Astrocyte (in vitro differentiated cells and primary cell): ENCODE measurements at regions not wholly inside any gene's neighbourhood (a gene's known extent, or its start where the extent isn't known, plus 50 kb on each side); places are given as distances from the start of the nearest gene placed in this dataset.
"Not testable (repeated sequence)": the region's sequence is repeated elsewhere in the genome, so short reads cannot be mapped to it uniquely, and the experiment has no call there.

Experiments
- DNase-seq: peaks from one replicate; pipeline ENCODE4 v3.0.0-alpha.2; 2010; ENCODE audit warnings: low read depth
- FAIRE-seq: peaks from 2 replicates; lab custom pipeline; 2011; peaks lifted over from hg19 to GRCh38; lab: Jason Lieb, UNC
- H2AFZ ChIP-seq: 2 replicates; pipeline ENCODE4 v1.6.0; 2012; ENCODE audit warnings: low read depth, low read length, inconsistent platforms
- H3K27ac ChIP-seq: 2 replicates; pipeline ENCODE4 v1.5.1; 2011; ENCODE audit warnings: low read depth, low read length, inconsistent platforms
- H3K27me3 ChIP-seq: 2 replicates; pipeline ENCODE4 v1.6.0; 2011; ENCODE audit warnings: low read length, inconsistent platforms; ENCODE audit not compliant: insufficient read depth
- H3K36me3 ChIP-seq: 2 replicates; pipeline ENCODE4 v1.5.1; 2011; ENCODE audit warnings: low read length, inconsistent platforms; ENCODE audit not compliant: insufficient read depth
- H3K4me1 ChIP-seq: 2 replicates; pipeline ENCODE4 v1.5.1; 2011; ENCODE audit warnings: low read length, inconsistent platforms; ENCODE audit not compliant: insufficient read depth
- H3K4me2 ChIP-seq: 2 replicates; pipeline ENCODE4 v1.6.0; 2012; ENCODE audit warnings: low read length, inconsistent platforms
- H3K4me3 ChIP-seq: 2 replicates; pipeline ENCODE4 v1.5.1; 2011; ENCODE audit warnings: low read depth, mild to moderate bottlenecking, low read length, inconsistent platforms; ENCODE audit not compliant: insufficient read depth
- H3K79me2 ChIP-seq: 2 replicates; pipeline ENCODE4 v1.6.0; 2012; ENCODE audit warnings: mild to moderate bottlenecking, low read length, inconsistent platforms; ENCODE audit not compliant: insufficient read depth
- H3K9ac ChIP-seq: 2 replicates; pipeline ENCODE4 v1.6.0; 2012; ENCODE audit warnings: mild to moderate bottlenecking, low read length, inconsistent platforms
- H3K9me3 ChIP-seq: 2 replicates; pipeline ENCODE4 v1.5.1; 2012; ENCODE audit warnings: low read depth, mild to moderate bottlenecking, low read length, inconsistent platforms; ENCODE audit not compliant: insufficient read depth
- H4K20me1 ChIP-seq: 2 replicates; pipeline ENCODE4 v1.6.0; 2012; ENCODE audit warnings: low read length, inconsistent platforms; ENCODE audit not compliant: insufficient read depth
- H3K27ac Mint-ChIP-seq: one replicate; pipeline ENCODE4 v1.8.0; 2021; ENCODE audit warnings: mild to moderate bottlenecking, mixed read lengths; ENCODE audit not compliant: unreplicated experiment
- H3K27me3 Mint-ChIP-seq: one replicate; pipeline ENCODE4 v1.8.0; 2021; ENCODE audit warnings: low read depth, mixed read lengths; ENCODE audit not compliant: unreplicated experiment
- H3K36me3 Mint-ChIP-seq: one replicate; pipeline ENCODE4 v1.8.0; 2021; ENCODE audit warnings: low read depth, mixed read lengths; ENCODE audit not compliant: unreplicated experiment
- H3K4me1 Mint-ChIP-seq: one replicate; pipeline ENCODE4 v1.8.0; 2021; ENCODE audit warnings: low read depth, mixed read lengths; ENCODE audit not compliant: unreplicated experiment
- H3K4me3 Mint-ChIP-seq: one replicate; pipeline ENCODE4 v1.8.0; 2021; ENCODE audit warnings: mild to moderate bottlenecking, moderate library complexity, mixed read lengths; ENCODE audit not compliant: unreplicated experiment
- H3K9me3 Mint-ChIP-seq: one replicate; pipeline ENCODE4 v1.8.0; 2021; ENCODE audit warnings: mild to moderate bottlenecking, mixed read lengths; ENCODE audit not compliant: unreplicated experiment
- EZH2 ChIP-seq: IDR thresholded peaks from 2 replicates; pipeline ENCODE4 v1.6.1; 2012; ENCODE audit warnings: mild to moderate bottlenecking, low read length, inconsistent platforms; ENCODE audit not compliant: insufficient read depth
- TF ChIP-seq, protein P1 (sequence below): IDR thresholded peaks from 2 replicates; pipeline ENCODE4 v1.5.1; 2011; ENCODE audit warnings: low read depth, mild to moderate bottlenecking, inconsistent platforms, low read length, moderate library complexity; ENCODE audit not compliant: insufficient read depth

DNA sequence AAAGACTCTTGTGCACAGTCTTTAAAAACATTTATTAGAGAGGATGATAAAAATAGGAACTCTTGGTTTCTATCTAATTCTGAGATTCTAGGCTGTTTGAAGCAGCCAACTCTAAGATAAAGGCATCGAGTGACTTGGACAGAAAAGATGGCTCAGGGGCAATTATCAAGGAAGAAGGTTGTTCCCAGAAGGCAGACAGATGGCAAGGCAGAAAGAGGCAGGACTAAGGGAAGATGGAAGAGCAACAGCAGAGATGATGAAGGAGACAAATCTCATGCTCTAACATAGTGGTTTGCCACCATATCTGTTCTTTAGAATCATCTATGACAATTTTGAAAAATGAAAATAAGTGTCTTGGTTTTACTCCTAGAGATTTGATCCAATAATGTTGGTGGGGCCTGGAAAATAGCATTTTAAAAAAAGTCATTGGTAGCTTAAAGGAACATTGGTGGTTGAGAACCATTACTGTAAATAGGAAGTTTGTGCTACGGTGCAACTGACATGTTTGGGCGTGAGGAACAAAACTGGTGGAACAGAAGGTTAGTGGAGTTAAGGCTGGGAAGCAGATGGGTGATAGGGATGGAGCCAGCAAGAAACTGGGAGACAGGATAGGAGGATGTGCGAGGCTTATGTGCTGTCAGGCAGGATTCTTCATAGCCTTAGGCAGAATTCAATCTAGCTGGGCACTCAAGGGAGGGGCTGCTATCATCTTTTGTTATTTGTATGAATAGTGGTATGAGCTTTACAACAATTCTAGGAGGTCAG, 751.1 kb downstream of the DHX35 start:
- Histone ChIP-seq H3K9me3 (no peaks in the 10 kb centered on the region), H3K4me3 (no peak overlapping the region), H3K4me1 (no peaks in the 10 kb centered on the region), H2AFZ (no peak overlapping the region), H3K27ac (no peak overlapping the region), H3K4me2 (no peak overlapping the region), H3K9ac (no peak overlapping the region), H3K79me2 (no peaks in the 10 kb centered on the region), H3K36me3 (no peaks in the 10 kb centered on the region), H4K20me1 (no peaks in the 10 kb centered on the region), H3K27me3 (no peaks in the 10 kb centered on the region)
- H3K9me3 Mint-ChIP-seq: peaks cover 2% of the 10 kb centered on the region
- peaks cover 2% of the 10 kb centered on the region for H3K27me3 Mint-ChIP-seq
- H3K27ac Mint-ChIP-seq: no peak overlapping the region
- H3K4me3 Mint-ChIP-seq: no peak overlapping the region
- DNase-seq: no peak
- peaks cover 15% of the 10 kb centered on the region for H3K4me1 Mint-ChIP-seq
- FAIRE-seq: no peak
- no peak for TF ChIP-seq EZH2
- TF ChIP-seq, protein P1, sequence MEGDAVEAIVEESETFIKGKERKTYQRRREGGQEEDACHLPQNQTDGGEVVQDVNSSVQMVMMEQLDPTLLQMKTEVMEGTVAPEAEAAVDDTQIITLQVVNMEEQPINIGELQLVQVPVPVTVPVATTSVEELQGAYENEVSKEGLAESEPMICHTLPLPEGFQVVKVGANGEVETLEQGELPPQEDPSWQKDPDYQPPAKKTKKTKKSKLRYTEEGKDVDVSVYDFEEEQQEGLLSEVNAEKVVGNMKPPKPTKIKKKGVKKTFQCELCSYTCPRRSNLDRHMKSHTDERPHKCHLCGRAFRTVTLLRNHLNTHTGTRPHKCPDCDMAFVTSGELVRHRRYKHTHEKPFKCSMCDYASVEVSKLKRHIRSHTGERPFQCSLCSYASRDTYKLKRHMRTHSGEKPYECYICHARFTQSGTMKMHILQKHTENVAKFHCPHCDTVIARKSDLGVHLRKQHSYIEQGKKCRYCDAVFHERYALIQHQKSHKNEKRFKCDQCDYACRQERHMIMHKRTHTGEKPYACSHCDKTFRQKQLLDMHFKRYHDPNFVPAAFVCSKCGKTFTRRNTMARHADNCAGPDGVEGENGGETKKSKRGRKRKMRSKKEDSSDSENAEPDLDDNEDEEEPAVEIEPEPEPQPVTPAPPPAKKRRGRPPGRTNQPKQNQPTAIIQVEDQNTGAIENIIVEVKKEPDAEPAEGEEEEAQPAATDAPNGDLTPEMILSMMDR: no peak
- no peaks in the 10 kb centered on the region for H3K36me3 Mint-ChIP-seq

DNA sequence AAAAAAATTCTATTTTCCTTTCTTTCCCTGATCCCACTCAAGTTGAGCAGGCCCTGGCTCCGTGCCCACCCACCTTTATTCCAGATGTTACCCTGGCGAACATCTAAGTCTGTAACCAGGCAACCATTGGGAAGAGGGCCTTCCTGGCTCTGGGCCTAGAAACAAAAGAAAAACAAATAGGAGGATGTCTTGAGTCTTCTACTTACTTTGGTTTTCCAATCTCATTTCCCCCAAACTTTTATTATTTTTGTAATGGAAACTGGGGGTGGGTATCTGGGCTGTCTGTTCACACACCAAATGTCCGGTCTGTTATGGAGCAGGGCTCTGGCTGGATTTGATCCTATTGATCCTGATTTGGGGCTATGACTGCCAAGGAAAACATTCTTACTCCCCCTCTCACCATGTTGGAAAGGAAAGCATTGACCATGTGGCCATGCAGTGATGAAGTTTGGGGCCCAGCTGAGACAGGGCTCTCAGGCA, 744.1 kb downstream of the DHX35 start:
- no peak overlapping the region for H3K4me2 ChIP-seq
- H2AFZ ChIP-seq: no peak overlapping the region
- no peaks in the 10 kb centered on the region for H3K79me2 ChIP-seq
- H3K9me3 Mint-ChIP-seq: no peaks in the 10 kb centered on the region
- TF ChIP-seq EZH2: no peak
- TF ChIP-seq, protein P1: no peak
- no peak overlapping the region for H3K27ac Mint-ChIP-seq
- H3K4me3 Mint-ChIP-seq: no peak overlapping the region
- H3K4me3 ChIP-seq: no peak overlapping the region
- no peaks in the 10 kb centered on the region for H3K9me3 ChIP-seq
- H3K36me3 ChIP-seq: no peaks in the 10 kb centered on the region
- no peaks in the 10 kb centered on the region for H3K27me3 ChIP-seq
- no peak overlapping the region for H3K9ac ChIP-seq
- peaks cover 5% of the 10 kb centered on the region for H3K27me3 Mint-ChIP-seq
- DNase-seq: peak; percentile 39
- H3K27ac ChIP-seq: no peak overlapping the region
- FAIRE-seq: no peak
- no peaks in the 10 kb centered on the region for H3K36me3 Mint-ChIP-seq
- no peaks in the 10 kb centered on the region for H4K20me1 ChIP-seq
- no peaks in the 10 kb centered on the region for H3K4me1 Mint-ChIP-seq
- H3K4me1 ChIP-seq: no peaks in the 10 kb centered on the region

DNA sequence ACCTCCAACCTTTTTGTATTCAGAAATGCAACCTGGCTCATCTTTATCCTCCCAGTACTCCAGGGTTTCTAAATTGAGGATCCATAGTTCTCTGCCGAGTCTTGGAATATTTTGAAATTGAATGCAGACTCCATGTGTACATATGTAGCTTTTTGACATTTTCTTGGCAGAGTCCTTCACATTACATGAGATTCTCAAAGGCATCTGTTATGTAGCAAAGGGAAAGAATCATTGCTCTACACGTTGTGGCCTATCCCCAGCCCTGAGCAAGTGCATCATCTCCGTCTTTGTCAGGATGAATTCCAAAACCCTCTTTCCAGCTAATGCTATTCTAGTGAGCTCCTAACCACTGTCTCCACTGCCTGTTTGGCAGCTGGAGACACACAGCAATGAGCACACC, 742.9 kb downstream of the DHX35 start:
- DNase-seq (no peak), FAIRE-seq (no peak)
- Histone ChIP-seq H3K36me3 (no peaks in the 10 kb centered on the region), H3K27me3 (no peaks in the 10 kb centered on the region), H3K4me2 (no peak overlapping the region), H3K9ac (no peak overlapping the region), H3K9me3 (no peaks in the 10 kb centered on the region), H3K4me3 (no peak overlapping the region), H2AFZ (no peak overlapping the region), H3K4me1 (no peaks in the 10 kb centered on the region), H4K20me1 (no peaks in the 10 kb centered on the region), H3K27ac (no peak overlapping the region), H3K79me2 (no peaks in the 10 kb centered on the region)
- Mint-ChIP-seq H3K4me1 (no peaks in the 10 kb centered on the region), H3K27ac (no peak overlapping the region), H3K27me3 (peaks cover 5% of the 10 kb centered on the region), H3K9me3 (no peaks in the 10 kb centered on the region), H3K36me3 (no peaks in the 10 kb centered on the region), H3K4me3 (no peak overlapping the region)
- TF ChIP-seq EZH2: no peak
- TF ChIP-seq, protein P1: no peak

DNA sequence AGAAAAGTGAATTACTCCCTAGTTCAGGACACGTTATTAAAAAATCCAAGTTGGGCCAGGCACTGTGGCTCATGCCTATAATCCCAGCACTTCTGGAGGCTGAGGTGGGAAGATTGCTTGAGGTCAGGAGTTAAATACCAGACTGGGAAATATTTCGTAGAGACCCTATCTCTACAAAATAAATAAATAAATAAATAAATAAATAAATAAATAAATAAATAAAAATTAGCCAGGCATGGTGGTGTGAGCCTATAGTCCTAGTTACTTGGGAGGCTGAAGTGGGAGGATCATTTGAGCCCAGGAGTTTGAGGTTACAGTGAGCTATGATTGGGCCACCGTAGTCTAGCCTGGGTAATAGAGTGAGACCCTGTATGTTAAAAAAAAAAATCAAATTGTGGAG, 741.2 kb downstream of the DHX35 start:
- H3K27me3 ChIP-seq, H3K9me3 ChIP-seq, DNase-seq, H3K4me3 Mint-ChIP-seq, H3K4me2 ChIP-seq, H3K36me3 ChIP-seq, H3K27ac Mint-ChIP-seq, H3K9me3 Mint-ChIP-seq, H3K4me1 Mint-ChIP-seq, H3K4me3 ChIP-seq, H3K27me3 Mint-ChIP-seq, H3K27ac ChIP-seq, H3K79me2 ChIP-seq, H3K4me1 ChIP-seq, FAIRE-seq, H4K20me1 ChIP-seq, H2AFZ ChIP-seq, H3K36me3 Mint-ChIP-seq, H3K9ac ChIP-seq: not testable (repeated sequence)
